Neutrophil (primary cell): ENCODE measurements at regions not wholly inside any gene's neighbourhood (a gene's known extent, or its start where the extent isn't known, plus 50 kb on each side); places are given as distances from the start of the nearest gene placed in this dataset.

Source experiments
- H3K27ac ChIP-seq: fragments of 200-600 bp; sonication (generic); 2 replicates; pipeline ENCODE4 v1.5.1; 2016; ENCODE audit warnings: mild to moderate bottlenecking, moderate library complexity
- H3K27me3 ChIP-seq: fragments of 200-600 bp; sonication (generic); 2 replicates; pipeline ENCODE4 v1.6.0; 2016; ENCODE audit warnings: mild to moderate bottlenecking
- H3K36me3 ChIP-seq: fragments of 200-600 bp; sonication (generic); 2 replicates; pipeline ENCODE4 v1.5.1; 2017
- H3K4me1 ChIP-seq, 2 experiments: fragments of 200-600 bp in 1 of 2; sonication (generic) in 1 of 2; 1 replicate in 1 of 2; 2 replicates in 1 of 2; pipeline versions ENCODE4 v1.5.1 to v1.6.1; 2013 to 2016; ENCODE audit warnings: low read depth in 1 of 2, low read length in 1 of 2, mild to moderate bottlenecking in 1 of 2, moderate library complexity in 1 of 2; ENCODE audit not compliant: control insufficient read depth in 1 of 2, insufficient read depth in 1 of 2
- H3K4me3 ChIP-seq, 2 experiments: fragments of 200-600 bp in 1 of 2; sonication (generic) in 1 of 2; 1 replicate in 1 of 2; 2 replicates in 1 of 2; pipeline ENCODE4 v1.5.1; 2013 to 2016; ENCODE audit warnings: low read depth in 1 of 2, low read length in 1 of 2, mild to moderate bottlenecking in 1 of 2, moderate library complexity in 1 of 2
- H3K9me3 ChIP-seq: fragments of 200-600 bp; sonication (generic); 2 replicates; pipeline ENCODE4 v1.5.1; 2016
- TF ChIP-seq, protein P1 (sequence below): fragments of 200-600 bp; sonication (generic); IDR thresholded peaks from 2 replicates; pipeline ENCODE4 v1.5.1; 2016; ENCODE audit warnings: antibody characterized with exemption

DNA sequence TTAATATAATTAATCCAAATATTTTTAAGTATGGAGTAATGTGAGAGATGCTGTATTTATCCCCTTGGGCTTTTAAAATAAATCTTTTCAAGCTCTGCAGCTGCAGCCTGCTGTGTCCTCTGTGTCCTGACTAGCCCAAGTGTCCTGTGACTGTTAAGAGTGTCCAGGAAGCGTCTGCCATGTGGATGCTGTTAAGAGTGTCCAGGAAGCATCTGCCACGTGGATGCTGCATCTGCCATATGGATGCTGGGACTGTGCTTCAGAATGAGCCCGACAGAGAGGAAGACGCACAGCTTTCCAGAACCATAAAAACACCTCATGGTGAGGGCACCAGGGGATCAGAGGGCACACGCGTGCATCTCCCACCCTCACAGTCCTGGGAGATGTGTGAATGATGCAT lies 307.2 kb downstream of the ADGRD1 start:
- no peaks in the 10 kb centered on the region for H3K4me1 ChIP-seq
- H3K9me3 ChIP-seq: no peaks in the 10 kb centered on the region
- TF ChIP-seq, protein P1, sequence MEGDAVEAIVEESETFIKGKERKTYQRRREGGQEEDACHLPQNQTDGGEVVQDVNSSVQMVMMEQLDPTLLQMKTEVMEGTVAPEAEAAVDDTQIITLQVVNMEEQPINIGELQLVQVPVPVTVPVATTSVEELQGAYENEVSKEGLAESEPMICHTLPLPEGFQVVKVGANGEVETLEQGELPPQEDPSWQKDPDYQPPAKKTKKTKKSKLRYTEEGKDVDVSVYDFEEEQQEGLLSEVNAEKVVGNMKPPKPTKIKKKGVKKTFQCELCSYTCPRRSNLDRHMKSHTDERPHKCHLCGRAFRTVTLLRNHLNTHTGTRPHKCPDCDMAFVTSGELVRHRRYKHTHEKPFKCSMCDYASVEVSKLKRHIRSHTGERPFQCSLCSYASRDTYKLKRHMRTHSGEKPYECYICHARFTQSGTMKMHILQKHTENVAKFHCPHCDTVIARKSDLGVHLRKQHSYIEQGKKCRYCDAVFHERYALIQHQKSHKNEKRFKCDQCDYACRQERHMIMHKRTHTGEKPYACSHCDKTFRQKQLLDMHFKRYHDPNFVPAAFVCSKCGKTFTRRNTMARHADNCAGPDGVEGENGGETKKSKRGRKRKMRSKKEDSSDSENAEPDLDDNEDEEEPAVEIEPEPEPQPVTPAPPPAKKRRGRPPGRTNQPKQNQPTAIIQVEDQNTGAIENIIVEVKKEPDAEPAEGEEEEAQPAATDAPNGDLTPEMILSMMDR: no peak

DNA sequence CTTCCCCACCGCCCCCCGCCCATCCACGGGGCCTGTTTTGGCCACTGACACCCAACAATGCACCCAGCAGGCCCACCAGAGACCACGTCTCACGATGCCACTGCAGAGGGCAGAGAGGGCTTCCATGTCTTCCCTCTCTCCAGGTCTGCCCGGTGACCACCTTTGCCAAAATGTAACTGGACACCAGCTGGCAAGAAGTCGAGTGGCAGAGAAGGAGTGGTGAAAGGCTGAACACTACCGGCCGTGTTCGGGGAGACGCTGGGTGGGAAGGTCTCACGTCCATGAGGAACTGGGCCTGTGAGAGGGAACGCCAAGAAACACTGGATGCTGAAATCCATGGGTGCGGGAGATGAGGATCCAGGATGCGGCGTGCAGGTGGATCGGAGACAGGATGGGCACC lies 308.2 kb downstream of the ADGRD1 start:
- Histone ChIP-seq H3K4me3 (no peak overlapping the region), H3K9me3 (no peaks in the 10 kb centered on the region), H3K27me3 (no peaks in the 10 kb centered on the region), H3K4me1 (no peaks in the 10 kb centered on the region), H3K27ac (no peak overlapping the region), H3K36me3 (no peaks in the 10 kb centered on the region)
- TF ChIP-seq, protein P1: no peak

More for the DNA sequence above, 307.2 kb downstream of the ADGRD1 start:
- no peaks in the 10 kb centered on the region for H3K36me3 ChIP-seq
- H3K27me3 ChIP-seq: no peaks in the 10 kb centered on the region
- no peak overlapping the region for H3K4me3 ChIP-seq
- no peak overlapping the region for H3K27ac ChIP-seq

DNA sequence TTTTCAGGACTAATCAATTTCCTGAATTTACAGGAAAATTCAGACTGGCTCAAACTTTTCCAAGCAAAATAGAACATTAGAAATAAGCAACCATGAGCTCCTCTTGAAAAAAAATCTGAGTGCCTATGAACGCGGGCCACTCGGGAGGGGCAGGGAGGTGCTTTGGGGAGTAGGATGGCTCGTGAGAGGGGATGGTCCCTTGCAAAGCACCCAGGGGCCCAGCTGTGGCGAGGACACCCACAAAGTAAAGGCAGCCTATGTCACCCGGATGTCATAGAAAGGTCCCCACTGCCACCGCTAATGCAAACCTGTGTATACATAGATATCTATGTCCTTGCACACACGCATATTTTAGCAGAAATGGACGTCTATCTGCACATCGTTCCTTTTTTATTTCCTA lies 309.9 kb downstream of the ADGRD1 start:
- no peaks in the 10 kb centered on the region for H3K9me3 ChIP-seq
- H3K4me1 ChIP-seq: no peaks in the 10 kb centered on the region
- no peaks in the 10 kb centered on the region for H3K36me3 ChIP-seq
- TF ChIP-seq, protein P1: no peak
- no peak overlapping the region for H3K27ac ChIP-seq
- no peaks in the 10 kb centered on the region for H3K27me3 ChIP-seq
- H3K4me3 ChIP-seq: no peak overlapping the region

DNA sequence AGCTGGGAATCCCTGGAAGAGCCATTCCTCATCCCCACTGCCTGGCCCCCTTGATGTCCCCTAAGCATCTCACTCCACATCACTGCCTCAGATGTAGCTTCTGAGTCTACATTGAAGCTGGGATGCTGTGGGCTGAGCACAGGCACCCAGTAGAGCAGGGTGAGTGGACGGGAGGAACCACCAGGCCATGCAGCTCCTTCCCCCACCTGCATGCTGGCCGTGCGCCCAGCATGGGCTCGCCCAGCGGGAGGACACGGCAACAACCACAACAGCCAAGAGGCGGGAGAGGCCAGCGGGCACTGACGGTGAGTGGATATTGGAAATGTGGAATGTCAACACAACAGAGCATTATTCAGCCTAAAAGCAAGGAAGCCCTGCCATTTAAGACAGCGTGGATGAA lies 310.9 kb downstream of the ADGRD1 start:
- no peaks in the 10 kb centered on the region for H3K9me3 ChIP-seq
- H3K36me3 ChIP-seq: no peaks in the 10 kb centered on the region
- H3K27me3 ChIP-seq: no peaks in the 10 kb centered on the region
- no peak overlapping the region for H3K4me3 ChIP-seq
- H3K27ac ChIP-seq: no peak overlapping the region
- H3K4me1 ChIP-seq: no peaks in the 10 kb centered on the region
- TF ChIP-seq, protein P1: no peak

DNA sequence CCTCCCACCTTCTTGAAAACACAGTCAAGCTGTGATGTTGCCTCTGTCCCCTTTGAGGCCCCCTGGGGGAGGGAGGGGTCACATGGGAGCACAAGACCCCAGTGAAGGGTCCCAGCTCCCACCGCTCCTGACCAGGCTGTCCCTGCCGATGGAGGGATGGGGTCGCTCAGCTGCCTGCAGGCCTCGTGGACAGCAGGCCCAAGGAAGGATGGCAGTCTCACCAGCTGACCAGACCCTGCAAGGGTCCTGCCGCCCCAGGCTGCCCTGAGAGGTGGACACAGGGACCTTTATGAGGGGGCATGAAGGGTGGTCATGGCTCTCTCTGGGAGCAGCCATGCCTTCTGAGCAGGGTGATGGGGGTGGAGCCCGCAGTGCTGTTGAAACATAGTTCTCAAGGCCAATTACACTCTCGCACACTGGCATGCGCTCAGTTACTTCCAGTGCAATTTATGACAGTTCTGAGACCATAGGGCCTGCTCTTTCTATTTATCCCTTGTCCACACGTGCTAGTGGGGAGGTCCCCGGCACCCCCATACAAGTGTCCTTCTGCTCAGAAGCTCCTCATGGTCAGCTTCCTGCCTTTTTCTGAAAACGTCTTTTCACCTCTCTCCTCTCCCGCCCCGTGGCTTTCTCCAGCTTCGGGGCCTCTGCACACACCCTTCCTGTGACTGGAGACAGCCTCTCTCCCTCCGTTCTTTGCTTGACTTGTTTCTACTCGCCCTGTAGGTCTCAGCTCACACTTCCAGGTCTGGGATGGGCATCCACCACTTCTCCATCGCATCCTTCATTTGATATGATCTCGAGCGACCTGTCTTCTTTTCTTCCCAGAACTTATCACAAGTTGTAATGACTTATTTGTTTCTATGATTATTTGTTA lies 313.1 kb downstream of the ADGRD1 start:
- Histone ChIP-seq H3K27ac (no peak overlapping the region), H3K9me3 (no peaks in the 10 kb centered on the region), H3K4me3 (no peak overlapping the region), H3K27me3 (no peaks in the 10 kb centered on the region), H3K4me1 (no peaks in the 10 kb centered on the region), H3K36me3 (no peaks in the 10 kb centered on the region)
- TF ChIP-seq, protein P1: no peak
